ENCODE measurements at regions not wholly inside any gene's neighbourhood (a gene's known extent, or its start where the extent isn't known, plus 50 kb on each side); places are given as distances from the start of the nearest gene placed in this dataset.
"Not testable (repeated sequence)": the region's sequence is repeated elsewhere in the genome, so short reads cannot be mapped to it uniquely, and the experiment has no call there.

- no peak overlapping the region for H3K27ac ChIP-seq
- TF ChIP-seq POLR2A (IDR thresholded peaks at IDR 0.05) (no peak), CTCF (IDR thresholded peaks at IDR 0.05) (no peak), EP300 (IDR thresholded peaks at IDR 0.05) (no peak)
- 84 to 88% methylated on average over 8 of the region's 8 CpGs for WGBS, 2 donors
- no peaks in the 10 kb centered on the region for H3K27me3 ChIP-seq
- no peaks in the 10 kb centered on the region for H3K4me1 ChIP-seq
- no peak overlapping the region for H3K4me3 ChIP-seq
- no peaks in the 10 kb centered on the region for H3K36me3 ChIP-seq
- DNase-seq (ENCODE audit: low spot score in 2 of 2) = no peak
- H3K9me3 ChIP-seq = no peaks in the 10 kb centered on the region
These were observed 57.7 kb upstream of the AADACL2 start for GRCh38 chr3:151675858-151676615.

- no peaks in the 10 kb centered on the region for H3K36me3 ChIP-seq
- no peak overlapping the region for H3K27ac ChIP-seq
- no peaks in the 10 kb centered on the region for H3K27me3 ChIP-seq
- H3K4me1 ChIP-seq = no peaks in the 10 kb centered on the region
- WGBS, 2 donors = 52 to 59% methylated on average over 1 of the region's 1 CpG
- no peak for DNase-seq (ENCODE audit: low spot score in 2 of 2)
- H3K4me3 ChIP-seq = no peak overlapping the region
- H3K9me3 ChIP-seq = peaks cover 0 to 3% (median 0%) of the 10 kb centered on the region in 4 donors
- TF ChIP-seq POLR2A (IDR thresholded peaks at IDR 0.05) (no peak), EP300 (IDR thresholded peaks at IDR 0.05) (no peak)
These were observed 59.8 kb upstream of the AADACL2 start for GRCh38 chr3:151673974-151674373.

GRCh38 chr3:151667762-151668161, 66.0 kb upstream of the AADACL2 start:
- H3K36me3 ChIP-seq; H3K4me1 ChIP-seq; H3K27ac ChIP-seq; DNase-seq (ENCODE audit: low spot score in 2 of 2); H3K4me3 ChIP-seq; H3K9me3 ChIP-seq; H3K27me3 ChIP-seq: not testable (repeated sequence)
- 90 to 92% methylated on average over 3 of the region's 3 CpGs for WGBS, 2 donors

DNA sequence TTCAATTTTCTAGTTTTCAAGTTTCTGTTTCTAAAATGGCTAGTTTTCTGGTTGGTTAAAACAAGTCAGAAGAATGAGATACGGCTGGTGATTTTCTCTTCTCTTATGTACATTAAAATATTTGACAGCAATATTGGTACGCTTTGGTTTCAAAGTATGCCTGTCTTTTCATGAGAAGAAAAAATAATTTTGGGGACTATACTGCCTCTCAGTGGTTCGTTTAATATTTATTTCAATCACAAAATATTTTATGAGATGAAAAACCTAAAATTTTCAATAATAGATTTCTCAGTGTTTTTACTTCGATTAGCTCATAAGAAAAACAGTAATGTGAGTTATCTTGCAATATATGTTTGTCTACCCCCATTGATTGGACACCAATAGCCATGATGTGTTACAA, 72.8 kb upstream of the AADACL2 start:
- 47 to 52% methylated on average over 4 of the region's 4 CpGs for WGBS, 2 donors
- no peak overlapping the region for H3K4me3 ChIP-seq
- H3K27me3 ChIP-seq = no peaks in the 10 kb centered on the region
- no peaks in the 10 kb centered on the region for H3K9me3 ChIP-seq
- DNase-seq (ENCODE audit: low spot score in 2 of 2) = no peak
- no peaks in the 10 kb centered on the region for H3K4me1 ChIP-seq
- no peaks in the 10 kb centered on the region for H3K36me3 ChIP-seq
- TF ChIP-seq POLR2A (IDR thresholded peaks at IDR 0.05) = no peak
- peak in 3 of 5 experiments; percentile 11 to 41 (median 36) for TF ChIP-seq CTCF (IDR thresholded peaks at IDR 0.05)
- no peak for TF ChIP-seq EP300 (IDR thresholded peaks at IDR 0.05)
- H3K27ac ChIP-seq = no peak overlapping the region

GRCh38 chr3:151644986-151645385, 88.7 kb upstream of the AADACL2 start:
- Histone ChIP-seq H3K27me3 (no peaks in the 10 kb centered on the region), H3K4me1 (peaks cover 0 to 1% (median 0%) of the 10 kb centered on the region in 4 donors), H3K36me3 (no peaks in the 10 kb centered on the region), H3K9me3 (no peaks in the 10 kb centered on the region), H3K27ac (no peak overlapping the region), H3K4me3 (no peak overlapping the region)
- no peak for TF ChIP-seq EP300 (IDR thresholded peaks at IDR 0.05)
- no peak for TF ChIP-seq CTCF (IDR thresholded peaks at IDR 0.05)
- TF ChIP-seq POLR2A (IDR thresholded peaks at IDR 0.05) = no peak
- DNase-seq (ENCODE audit: low spot score in 2 of 2) = no peak

GRCh38 chr3:151644020-151644620, 89.6 kb upstream of the AADACL2 start:
- 72 to 80% methylated on average over 1 of the region's 1 CpG for WGBS, 2 donors
- Histone ChIP-seq H3K36me3 (no peaks in the 10 kb centered on the region), H3K27ac (no peak overlapping the region), H3K4me1 (peaks cover 0 to 10% (median 0%) of the 10 kb centered on the region in 4 donors), H3K27me3 (no peaks in the 10 kb centered on the region), H3K9me3 (no peaks in the 10 kb centered on the region), H3K4me3 (no peak overlapping the region)
- no peak for DNase-seq (ENCODE audit: low spot score in 2 of 2)
- TF ChIP-seq CTCF (IDR thresholded peaks at IDR 0.05) (no peak), POLR2A (IDR thresholded peaks at IDR 0.05) (no peak), EP300 (IDR thresholded peaks at IDR 0.05) (no peak)
